ENCODE measurements at regions not wholly inside any gene's neighbourhood (a gene's known extent, or its start where the extent isn't known, plus 50 kb on each side); places are given as distances from the start of the nearest gene placed in this dataset.
"Not testable (repeated sequence)": the region's sequence is repeated elsewhere in the genome, so short reads cannot be mapped to it uniquely, and the experiment has no call there.

GRCh38 chr4:186814535-186815070, 90.9 kb upstream of the FAT1 start:
- DNase-seq (ENCODE audit: low spot score), result no peak

DNA sequence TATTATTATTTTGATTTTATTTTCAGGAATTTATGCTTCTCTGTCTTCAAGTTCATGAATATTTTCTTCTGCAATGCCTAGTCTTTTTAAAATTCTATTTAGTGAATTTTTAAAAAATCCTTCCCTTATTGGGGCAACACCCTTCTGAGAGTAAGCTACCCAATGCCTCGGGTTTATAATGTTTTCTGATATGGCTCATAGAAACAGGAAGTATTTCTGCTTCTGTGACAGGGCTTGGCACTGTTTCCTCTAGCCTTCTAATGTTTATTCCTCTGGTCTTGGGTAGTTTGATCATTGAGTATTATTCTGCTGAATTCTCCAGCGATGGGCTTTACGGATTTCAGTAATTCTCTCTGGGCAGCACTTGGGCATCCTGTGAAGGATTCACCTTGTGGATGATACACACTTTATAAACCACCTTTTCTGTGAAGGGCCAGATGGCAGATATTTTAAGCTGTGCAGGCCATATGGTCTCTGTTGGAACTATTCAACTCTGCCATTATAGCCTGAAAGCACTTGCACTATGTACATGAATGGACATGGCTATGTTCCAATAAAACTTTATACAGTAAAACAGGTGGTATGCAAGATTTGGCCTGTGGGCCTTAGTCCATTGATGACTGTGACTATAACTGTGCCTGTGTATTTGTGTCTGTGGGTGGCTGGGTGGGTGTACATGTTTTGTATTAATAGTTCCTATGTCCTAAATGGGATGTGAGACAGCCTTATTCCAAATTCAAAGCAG, 95.9 kb upstream of the FAT1 start:
- no peak for DNase-seq (ENCODE audit: low spot score)

- no peak for DNase-seq (ENCODE audit: low spot score)
These were observed 96.8 kb upstream of the FAT1 start for GRCh38 chr4:186820391-186820891.

DNA sequence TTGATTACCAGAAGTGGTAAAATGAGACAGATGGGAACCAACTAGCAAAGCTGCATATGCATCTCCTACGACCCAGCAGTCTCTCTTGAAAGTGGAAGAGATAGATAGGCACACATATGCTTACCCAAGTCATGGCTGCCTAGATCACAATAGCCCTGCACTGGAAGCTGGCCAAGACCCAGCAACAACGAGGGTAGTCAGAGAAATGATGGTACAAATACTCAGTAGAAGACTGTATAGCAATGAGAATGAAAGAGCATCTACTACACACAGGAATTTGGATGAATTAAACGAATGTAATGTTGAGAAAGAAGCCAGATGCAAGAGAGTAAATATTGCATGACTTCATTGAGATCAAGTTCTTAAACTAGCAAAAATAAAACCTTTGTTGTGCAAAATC, 100.3 kb upstream of the FAT1 start:
- DNase-seq (ENCODE audit: low spot score), result no peak

- no peak for DNase-seq (ENCODE audit: low spot score)
These were observed 101.4 kb upstream of the FAT1 start for GRCh38 chr4:186825069-186825468.

DNA sequence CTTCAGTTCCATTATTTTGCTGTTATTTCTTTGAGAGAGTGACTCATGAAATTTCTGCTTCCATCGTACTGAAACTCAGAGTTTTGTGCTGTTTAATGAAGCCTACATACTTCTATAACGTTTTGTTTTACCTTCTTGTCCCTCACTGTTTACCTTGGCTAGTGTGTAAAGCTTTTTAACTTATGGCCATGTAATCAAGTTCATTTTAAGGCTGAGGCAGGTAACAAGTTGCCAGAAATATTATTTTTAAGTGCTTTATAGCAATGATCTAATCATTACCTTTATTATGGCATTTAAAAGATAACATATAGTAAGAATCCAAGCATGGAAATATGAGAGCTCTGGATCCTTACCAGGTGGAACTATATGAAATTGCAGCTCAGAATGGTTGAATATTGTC, 102.3 kb upstream of the FAT1 start:
- DNase-seq (ENCODE audit: low spot score), result no peak

- no peak for DNase-seq (ENCODE audit: low spot score)
These were observed 103.3 kb upstream of the FAT1 start for GRCh38 chr4:186826846-186827533.

DNA sequence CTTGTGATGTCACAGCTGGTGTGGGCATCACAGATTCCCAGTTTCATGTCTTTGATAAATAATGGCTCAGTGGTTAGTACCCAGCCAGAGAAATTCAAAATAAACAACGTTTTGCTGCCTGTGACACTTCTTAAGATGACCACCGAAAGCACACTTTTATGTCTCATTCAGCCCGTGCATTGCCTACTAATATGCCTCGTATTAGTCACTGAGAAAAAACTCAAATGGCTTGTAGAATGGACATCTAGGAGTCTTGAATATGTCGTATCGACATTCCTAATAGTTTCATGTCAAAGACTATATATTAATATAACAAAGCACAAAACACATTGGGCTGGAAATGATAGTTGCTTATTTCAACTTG, 103.9 kb upstream of the FAT1 start:
- no peak for DNase-seq (ENCODE audit: low spot score)

DNA sequence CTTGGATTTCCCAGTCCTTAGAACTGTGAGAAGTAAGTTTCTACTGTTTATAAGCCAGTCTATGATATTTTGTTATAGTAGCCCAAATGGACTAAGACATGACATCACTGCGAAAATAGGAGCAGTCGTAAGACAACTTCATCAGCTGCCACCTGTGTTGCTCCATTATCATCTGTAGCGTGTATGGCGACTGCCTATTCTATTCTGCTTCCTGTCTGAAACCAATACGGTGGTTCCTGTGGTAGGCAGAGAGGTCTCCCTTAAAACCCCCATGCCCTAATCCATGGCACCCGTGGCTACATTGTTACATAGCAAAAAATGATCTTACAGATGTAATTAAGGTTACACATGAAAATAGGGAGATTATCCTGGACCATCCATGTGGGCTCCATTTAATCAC, 105.4 kb upstream of the FAT1 start:
- DNase-seq (ENCODE audit: low spot score), result no peak

GRCh38 chr4:186829740-186830449, 106.2 kb upstream of the FAT1 start:
- no peak for DNase-seq (ENCODE audit: low spot score)

DNA sequence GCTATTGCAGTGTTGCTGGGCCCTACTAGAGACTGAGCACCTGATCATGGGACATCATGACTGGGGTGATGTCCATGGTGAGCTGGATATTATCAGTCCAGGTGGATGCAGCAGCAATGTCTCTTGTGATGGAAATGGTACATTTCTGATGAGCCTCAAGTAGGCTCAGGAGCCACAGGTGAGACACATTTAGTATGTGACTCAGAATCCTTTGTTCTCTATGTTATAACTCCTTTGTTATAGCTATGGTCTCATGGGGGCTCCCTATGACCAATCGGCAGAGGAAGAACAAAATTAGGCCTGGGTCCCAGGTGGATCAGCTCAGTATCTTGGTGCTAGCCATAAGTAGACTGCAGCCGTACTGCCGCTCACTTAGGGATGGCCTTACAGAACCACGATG, 107.9 kb upstream of the FAT1 start:
- no peak for DNase-seq (ENCODE audit: low spot score)

DNA sequence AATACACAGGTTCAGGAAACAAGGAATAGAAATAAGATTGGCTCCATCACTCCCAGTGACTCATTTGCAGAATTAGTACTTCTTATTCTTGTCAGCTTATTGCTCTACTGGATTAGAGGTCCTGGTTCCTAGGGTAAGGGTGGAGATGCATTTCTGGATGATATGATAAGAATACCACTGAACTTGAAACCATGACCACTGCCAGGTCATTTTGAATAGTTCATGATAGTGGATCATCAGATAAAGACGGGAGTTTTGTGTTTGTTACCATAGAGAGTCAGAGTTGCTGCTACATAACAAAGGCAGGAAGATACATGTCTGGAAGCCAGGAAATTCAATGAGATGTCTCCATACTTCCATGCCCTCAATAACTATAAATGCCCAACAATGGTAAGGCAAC, 109.2 kb upstream of the FAT1 start:
- DNase-seq (ENCODE audit: low spot score), result no peak

DNA sequence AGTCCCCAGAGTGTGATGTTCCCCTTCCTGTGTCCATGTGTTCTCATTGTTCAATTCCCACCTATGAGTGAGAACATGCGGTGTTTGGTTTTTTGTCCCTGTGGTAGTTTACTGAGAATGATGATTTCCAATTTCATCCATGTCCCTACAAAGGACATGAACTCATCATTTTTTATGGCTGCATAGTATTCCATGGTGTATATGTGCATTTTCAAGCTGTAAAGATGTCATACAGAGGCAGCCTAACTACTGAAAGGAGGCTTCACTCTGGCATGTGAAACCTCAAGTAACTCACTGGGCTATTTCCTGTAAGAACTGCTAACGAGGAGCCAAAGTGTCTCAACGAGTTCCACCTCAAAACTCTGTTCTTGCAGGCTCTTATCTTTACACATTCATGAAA, 113.8 kb upstream of the FAT1 start:
- DNase-seq (ENCODE audit: low spot score), result not testable (repeated sequence)

DNA sequence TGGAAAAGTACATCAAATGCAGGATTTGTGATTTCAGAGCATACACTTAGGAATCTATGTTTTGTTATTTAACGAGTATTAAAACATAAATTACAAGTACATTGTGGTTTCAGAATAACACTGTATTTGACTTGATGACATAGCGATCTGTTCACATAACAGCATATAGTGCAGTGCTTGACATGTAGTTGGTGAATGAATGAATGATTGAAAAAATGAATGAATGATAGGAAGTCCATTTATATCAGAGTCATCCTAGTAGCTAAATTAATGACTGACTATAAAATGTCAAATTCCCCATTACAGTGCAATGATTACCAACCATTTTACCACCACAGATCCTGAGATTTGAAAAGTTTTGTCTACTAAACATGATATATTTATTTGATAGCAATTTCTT, 114.6 kb upstream of the FAT1 start:
- DNase-seq (ENCODE audit: low spot score), result no peak

DNA sequence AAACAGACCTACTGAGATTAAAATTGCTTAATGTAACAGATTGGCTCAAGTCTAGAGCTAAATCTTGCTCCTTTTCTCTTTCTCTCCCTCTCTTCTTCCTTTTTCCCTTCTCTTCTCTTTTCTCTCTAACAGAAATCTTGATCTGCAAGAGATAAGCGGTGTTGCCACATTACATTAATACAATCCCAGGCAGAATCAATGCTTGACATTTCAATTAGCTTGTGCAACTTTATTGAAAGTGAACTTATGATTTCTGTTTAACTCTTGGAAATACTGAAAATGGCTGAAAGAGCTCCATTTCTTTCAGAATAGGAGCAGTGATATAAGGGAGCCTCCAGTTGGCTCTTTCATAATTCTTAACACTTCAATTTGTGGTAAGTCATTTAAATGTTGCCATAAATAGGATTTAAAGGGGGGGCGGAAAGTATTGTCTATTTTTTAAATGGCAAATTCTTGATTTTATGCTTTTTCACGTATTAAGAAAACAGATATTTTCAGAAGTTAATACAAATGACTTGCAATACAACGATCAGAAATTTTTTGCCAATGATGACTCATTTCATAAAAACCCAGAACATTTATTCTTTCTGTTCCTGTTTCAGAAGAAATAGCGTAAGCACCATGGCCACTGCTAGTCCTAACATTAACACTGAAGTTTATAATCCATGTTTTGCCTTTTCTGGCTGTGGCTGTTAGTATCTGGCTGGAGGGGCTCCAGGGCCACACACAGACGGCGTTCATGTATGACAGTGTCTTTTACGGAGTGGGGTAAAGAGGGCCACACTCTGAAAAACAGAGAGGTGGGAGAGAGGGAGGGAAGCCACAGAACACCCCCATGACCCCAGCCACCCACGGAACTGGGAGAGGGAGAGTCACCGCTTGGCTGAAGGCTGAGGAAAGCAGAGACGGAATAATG, 115.7 kb upstream of the FAT1 start:
- peak; percentile 41 for DNase-seq (ENCODE audit: low spot score)

DNA sequence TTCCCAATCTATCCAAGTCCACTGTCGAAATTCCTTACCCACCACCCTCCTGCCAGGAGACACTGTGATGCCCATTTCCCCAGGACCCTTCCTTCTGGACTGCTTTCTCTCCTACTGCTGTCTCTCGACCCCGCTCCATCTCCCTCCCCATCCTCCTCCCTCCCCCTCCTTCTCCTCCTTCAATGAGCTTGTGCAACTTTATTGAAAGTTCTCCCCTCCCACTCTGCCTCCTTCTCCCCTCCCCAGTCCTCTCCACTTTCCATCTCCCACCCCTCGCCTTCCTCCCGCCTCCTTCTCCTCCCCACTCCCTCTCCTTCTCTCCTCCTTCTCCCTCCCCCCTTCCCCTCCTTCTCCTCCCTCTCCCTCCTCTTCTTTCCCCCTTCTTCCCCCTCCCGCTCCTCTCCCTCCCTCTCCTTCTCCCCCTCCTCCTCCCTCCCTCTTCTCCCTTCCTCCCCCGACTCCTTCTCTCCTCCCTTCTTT, 116.6 kb upstream of the FAT1 start:
- DNase-seq (ENCODE audit: low spot score), result peak; percentile 63

GRCh38 chr4:186840771-186841301, 117.2 kb upstream of the FAT1 start:
- peak; percentile 84 for DNase-seq (ENCODE audit: low spot score)

DNA sequence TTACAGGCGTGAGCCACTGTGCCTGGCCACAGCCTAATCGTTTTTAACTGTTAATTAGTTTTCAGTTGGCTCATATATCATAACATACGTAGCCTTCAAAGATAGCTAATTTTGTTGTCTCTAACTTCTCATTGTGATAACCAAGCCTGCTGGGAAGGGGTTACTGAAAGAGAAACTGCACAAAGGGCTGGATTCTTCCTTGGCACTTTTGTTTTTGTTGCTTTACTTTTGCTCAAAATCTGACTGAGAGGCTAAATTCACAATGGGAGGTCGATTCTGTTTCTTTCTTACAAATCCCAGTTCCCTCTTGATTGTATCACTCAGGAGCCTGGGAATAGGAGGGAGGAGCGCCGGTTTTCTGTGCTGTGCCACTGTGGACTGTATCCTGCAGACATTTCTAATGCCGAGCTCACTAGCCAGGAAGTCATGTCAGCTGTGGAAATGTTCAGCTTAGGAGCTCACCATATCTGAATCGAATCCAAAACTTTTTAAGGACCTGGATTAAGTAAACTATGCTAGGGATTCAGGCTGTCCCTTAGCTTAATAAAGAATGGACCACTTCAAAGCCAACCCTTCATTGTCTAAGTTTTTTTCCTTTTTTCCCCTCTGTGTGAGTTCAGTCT, 120.5 kb upstream of the FAT1 start:
- peak; percentile 38 for DNase-seq (ENCODE audit: low spot score)

- DNase-seq (ENCODE audit: low spot score), result peak; percentile 52
These were observed 121.6 kb upstream of the FAT1 start for GRCh38 chr4:186845137-186845842.

DNA sequence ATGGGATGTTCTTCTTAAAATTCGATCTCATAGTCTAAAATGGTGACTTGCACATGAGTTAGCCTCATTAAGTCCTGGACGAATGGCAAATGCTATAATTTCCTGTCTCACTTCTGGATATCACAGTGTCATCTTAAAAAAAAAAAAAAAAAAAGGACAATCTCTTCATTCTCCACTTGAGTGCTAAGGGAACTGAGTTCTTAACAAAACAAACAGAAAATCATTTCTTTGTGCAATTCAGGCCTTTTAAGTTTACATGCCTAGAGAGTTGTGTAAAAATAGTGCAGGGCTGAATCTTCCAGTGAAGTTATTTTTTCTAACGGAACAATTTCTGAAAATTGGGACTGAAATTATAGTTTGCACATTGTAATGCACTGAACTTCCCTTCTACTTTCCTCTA, 122.8 kb upstream of the FAT1 start:
- DNase-seq (ENCODE audit: low spot score), result no peak
